GM19455 (cell line): ENCODE measurements at regions not wholly inside any gene's neighbourhood (a gene's known extent, or its start where the extent isn't known, plus 50 kb on each side); places are given as distances from the start of the nearest gene placed in this dataset.
A peak's percentile ranks its signal among the peaks of the same experiment; 100 is the strongest.
"Not testable (repeated sequence)": the region's sequence is repeated elsewhere in the genome, so short reads cannot be mapped to it uniquely, and the experiment has no call there.

Experiments used
- ATAC-seq: cut with Tn5 transposase; IDR thresholded peaks from one replicate; pipeline ENCODE4 v1.9.1; 2021; ENCODE audit not compliant: unreplicated experiment

DNA sequence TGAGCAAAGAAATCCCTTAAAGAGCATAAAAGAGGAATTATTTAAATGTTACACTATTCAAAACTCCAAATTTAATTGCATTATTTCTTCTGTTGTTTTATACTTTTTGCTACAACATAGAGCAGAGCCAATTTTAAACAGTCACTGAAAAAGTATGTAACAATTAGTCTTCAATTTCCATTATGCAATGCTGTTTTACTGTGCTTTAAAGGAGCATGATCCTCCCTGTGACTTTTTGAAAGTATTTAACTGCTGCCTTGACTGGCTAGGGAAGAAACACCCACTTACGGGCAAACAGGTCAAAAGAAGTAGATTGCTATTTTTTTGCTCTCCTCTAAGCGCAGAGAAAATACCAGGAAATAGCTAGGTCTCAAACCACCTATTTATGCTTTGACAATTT, 217.4 kb upstream of the GCFC2 start:
- no peak for ATAC-seq

DNA sequence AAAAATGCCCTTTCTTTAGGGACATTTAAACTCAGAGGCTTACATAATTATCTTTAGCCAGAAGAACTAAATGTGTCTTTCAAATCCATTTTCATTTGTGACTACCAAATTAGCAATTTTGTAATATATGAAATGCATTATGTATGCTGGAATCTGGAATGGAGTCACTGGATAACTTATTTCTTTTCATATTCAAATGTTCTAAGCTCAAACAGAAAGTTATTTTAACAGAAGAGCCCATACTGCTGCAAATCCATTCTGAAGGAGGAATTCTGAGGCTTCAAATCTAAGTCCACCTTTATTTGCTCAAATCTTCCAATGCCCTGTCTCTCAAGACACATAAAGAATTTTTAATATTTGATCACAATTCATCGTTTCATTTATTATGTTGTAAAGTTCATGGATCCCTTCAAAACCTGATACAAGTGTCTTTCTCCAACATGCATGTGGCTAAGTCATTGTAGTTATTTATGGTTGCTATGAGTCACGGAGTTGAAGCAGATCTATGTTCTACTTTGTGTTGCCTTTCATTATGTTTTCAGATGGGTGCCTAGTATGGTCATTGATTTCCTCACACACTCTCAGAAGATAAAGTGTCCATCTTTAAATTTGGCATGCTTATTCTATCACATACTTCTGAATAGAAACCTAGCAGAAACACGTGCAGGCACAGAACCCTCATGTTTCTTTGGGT, 214.8 kb upstream of the GCFC2 start:
- no peak for ATAC-seq

DNA sequence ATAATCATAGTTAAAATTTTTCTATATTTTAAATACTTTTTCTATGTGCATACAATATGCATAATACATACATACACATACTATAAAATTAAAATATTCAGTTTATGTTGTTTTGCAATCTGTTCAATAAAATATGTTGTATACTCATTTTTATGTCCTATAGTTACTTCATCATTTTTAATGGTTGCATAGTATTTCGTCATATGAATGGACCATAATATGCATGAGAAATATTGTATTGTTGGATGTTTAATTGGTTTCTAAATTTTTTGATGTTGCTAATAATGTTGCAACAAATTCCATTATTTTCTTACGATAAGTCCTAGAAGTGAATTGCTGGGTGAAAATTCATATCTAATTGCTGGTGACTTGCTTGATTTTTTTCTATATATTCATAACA, 211.5 kb upstream of the GCFC2 start:
- no peak for ATAC-seq

DNA sequence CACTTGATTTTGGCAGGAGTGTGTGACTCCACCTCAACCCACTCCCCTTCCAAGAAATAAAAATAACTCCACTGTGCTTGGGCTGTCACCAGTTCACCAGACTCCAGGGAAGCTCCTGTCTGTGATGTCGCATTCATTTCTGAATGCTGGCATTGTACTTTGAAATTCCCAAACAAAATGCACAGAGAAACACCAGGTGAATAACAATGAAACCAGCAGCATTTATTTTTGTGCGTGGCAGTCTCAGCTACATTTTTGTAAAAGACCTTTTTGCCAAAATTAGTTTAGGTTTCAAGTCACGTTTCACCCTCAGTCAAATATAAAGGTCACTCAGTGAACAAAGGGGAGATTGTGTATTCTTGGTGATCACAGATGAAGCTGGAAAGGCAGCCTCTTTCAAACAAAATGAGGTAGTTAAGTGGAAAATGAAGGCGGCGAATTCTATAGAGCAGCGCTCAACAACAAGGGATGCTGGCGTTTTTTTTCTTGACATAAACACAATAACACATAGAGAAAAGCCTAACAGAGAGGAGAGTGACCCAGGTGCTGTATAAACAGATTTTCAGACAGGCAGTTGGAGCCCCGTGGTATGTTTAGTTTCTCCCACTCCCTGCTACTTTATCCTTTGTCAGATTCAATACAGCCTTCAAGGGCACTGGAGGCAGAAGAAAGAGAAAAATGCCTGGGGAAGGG, 210.3 kb upstream of the GCFC2 start:
- ATAC-seq: no peak

DNA sequence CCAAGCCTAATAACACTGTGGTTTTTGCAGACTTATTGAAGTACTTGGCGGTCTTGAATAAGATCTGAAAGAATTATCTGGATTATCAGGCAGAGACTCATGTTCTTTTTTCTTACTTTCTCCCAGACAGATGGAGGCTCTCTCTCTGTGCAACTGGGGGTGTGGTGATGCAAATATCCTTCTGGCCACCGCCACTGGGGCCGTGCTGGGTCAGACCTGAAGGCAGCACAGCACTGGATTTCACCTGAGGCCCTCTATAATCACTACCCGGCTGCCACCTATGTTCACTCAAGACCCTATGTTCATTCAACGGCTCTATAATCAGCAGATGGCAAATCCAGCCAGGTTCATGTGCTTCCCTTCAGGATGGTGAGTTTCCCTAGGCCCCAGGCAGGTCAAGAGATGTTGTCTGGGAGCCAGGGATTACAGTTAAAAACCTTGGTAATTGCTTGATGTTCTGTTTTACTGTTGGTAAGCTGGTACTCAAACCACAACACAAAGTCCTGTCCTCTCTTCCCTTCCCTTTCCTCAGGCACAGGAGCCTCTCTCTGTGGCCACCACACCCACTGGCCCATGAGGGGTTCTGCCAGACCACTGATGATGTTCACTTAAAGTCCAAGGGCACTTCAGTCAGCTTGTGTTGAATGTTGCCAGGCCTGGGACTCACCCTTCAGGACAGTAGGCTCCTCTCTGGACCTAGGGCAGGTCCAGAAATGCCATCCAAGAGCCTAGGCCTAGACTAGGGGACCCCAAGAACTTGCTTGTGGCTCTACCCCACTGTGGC, 205.3 kb upstream of the GCFC2 start:
- ATAC-seq: no peak

DNA sequence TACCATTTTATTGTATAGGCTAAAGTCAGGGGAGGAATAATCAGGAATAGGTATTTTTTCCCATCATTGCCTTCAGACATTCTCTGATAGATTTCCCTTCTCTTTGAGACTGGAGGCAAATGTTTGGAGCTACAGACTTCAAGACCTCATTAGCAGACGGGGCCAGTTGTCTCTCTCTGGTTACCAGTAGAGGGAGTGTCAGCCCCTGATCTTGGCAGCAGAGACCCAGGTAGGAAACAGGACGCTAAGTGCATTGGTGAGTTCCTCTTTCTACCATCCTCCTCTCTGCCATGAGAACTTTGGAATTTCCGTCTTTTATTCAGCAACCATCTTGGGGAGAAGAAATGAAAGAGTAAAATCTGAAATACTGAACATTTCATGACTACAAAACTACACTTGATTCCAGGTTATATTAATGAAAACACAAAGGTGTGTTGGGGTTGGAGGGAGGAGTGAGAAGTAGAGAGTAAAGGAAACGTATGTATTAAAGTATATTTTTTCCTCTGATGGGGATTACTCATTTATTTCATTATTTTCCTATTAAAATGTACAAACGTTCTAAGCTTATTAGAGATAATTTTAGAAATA, 186.2 kb upstream of the GCFC2 start:
- peak; percentile 84 for ATAC-seq

DNA sequence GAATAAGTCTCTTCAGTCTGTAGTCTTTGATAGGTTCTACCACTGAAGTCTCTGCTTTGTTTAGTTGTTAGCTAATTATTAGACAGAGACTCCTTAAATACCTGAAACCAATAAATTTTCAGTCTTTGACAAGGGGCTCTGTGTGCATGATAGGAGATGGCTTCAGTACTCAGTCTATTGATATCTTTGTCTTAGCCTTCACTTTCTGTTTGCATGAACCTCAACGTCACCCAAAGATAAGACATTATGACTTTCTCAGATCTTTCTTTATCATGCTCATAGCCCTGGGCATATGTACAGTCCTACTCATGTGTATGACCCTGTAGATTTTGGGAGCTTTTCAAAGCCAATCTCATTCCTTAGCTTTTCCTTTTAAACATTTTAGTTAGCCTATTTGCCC, 183.5 kb upstream of the GCFC2 start:
- ATAC-seq: no peak

DNA sequence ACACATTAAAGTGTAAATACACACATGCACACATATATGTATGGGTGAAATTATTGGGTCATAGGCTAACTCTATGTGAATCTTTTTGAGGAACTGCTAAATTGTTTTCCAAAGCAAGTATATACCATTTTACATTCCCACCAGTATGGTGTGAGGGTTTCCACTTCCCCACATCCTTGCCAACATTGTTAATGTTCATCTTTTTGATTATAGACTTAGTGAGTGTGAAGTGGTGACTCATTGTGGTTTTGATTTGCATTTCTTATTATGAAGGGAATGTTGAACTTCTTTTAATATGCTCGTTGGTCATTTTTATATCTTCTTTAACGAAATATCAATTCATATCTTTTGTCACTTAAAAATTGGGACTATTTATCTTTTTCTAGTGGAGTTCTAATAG, 181.8 kb upstream of the GCFC2 start:
- no peak for ATAC-seq

DNA sequence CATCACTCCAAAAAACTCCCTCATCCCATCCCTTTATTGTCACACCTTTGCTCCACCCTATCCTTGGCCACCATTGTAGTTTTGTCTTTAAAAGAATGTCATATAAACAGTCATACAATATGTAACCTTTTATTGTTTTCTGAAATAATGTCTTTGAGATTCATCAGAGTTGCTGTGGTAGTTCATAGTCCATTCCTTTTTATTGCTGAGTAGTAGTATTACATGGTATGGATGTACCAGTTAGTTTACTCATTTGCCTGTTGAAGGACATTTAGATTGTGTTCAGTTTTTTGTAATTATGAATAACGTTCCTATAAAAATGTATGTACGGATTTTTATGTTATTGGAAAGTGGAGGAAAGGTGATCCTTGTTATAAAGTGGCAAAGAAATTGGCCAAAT, 171.8 kb upstream of the GCFC2 start:
- ATAC-seq: no peak

DNA sequence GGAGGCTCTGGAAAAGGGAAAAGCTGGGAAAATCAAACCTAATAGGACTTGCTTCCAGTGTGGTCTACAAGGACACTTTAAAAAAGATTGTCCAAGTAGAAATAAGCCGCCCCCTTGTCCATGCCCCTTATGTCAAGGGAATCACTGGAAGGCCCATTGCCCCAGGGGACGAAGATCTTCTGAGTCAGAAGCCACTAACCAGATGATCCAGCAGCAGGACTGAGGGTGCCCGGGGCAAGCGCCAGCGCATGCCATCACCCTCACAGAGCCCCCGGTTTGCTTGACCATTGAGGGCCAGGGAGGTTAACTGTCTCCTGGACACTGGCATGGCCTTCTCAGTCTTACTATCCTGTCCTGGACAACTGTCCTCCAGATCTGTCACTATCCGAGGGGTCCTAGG, 164.9 kb upstream of the GCFC2 start:
- not testable (repeated sequence) for ATAC-seq

DNA sequence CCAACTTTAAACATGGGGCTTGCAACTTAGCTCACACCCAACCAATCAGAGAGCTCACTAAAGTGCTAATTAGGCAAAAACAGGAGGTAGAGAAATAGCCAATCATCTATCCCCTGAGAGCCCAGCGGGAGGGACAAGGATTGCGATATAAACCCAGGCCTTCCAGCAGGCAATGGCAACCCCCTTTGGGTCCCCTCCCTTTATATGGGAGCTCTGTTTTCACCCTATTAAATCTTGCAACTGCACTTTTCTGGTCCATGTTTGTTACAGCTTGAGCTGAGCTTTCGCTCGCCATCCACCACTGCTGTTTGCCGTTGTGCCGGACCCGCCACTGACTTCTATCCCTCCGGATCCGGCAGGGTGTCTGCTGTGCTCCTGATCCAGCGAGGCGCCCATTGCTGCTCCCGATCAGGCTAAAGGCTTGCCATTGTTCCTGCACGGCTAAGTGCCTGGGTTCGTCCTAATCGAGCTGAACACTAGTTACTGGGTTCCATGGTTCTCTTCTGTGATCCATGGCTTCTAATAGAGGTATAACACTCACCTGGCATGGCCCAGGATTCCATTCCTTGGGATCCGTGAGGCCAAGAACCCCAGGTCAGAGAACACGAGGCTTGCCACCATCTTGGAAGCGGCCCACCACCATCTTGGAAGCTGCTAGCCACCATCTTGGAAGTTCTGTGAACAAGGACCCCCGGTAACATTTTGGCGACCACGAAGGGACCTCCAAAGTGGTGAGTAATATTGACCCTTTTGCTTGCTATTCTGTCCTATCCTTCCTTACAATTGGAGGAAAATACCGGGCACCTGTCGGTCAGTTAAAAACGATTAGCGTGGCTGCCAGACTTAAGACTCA, 161.3 kb upstream of the GCFC2 start:
- ATAC-seq: not testable (repeated sequence)

DNA sequence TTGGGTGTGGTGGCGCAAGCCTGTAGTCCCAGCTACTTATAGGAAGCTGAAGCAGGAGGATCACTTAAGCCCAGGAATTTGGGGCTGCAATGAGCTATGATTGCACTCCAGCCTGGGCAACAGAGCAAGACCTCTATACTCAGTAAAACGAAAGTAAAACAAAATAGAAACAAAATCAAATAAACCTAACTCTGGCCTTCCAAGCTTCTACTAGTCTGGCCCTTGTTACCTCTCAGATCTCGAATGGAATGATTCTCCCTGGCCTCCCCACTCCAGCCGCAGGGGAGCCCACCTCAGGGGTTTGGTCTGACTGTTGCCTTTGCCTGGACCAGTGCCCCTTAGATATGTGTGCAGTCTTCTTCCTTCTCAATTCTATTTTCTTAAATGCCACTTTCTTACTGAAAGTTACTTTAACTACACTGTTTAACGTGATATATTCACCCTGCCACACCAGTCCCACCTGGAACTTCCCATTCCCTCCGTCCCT, 160.0 kb upstream of the GCFC2 start:
- ATAC-seq: no peak

DNA sequence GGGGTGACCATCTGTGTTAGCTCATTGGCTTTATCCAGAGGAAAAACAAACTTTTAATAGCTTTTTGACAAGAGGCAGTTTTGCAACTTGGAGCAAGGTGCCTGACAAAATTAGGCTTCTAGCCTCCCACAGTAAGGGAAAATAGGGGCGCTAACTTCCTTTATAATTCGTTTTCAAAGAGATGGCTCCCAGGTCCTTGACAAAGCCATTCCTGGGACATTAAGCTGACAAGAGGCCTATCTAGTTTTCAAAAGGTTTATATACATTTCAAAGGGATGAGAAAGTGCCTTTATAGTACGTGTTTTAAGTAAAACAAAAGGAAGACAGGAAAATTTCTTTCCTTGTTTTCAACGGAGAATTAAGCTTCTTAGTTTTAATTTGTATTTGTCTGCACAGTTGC, 159.4 kb upstream of the GCFC2 start:
- no peak for ATAC-seq

DNA sequence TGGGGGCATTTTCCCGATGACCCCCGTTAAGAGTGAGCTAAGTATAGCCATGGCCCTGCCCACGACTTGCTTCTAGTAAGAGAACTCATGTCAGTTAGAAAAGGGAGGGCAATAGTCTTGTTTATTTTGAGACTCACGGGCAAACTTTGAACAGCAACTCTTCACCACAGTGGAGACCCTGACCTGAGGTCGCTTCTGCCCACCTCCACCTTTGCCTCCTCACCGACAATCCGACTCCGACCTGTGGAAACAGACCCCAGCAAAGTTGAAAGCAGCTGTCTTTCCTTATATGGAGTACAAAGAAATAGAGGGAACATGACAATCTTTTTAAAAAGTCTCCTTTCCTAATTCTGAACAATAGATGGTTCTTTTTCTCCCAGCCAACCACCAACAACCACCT, 155.0 kb upstream of the GCFC2 start:
- no peak for ATAC-seq

DNA sequence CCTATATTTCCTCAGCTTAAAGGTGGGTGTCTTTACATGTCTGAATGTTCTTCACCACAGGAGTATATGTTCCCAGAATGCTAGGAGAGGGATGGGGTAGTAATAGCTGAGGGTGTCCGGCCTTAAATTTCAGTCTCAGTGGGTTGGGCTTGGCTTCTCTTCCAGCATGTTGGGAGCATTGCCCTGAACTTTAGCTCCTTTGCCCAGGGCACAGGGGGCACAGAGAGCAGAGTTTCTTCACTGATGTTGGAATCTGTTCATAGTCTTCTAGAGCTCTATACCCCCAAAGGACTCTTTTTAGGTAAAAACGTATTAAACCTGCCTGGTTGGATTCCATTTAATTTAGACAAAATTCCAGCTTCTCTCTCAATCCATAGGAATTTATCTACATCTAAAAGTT, 154.4 kb upstream of the GCFC2 start:
- no peak for ATAC-seq

DNA sequence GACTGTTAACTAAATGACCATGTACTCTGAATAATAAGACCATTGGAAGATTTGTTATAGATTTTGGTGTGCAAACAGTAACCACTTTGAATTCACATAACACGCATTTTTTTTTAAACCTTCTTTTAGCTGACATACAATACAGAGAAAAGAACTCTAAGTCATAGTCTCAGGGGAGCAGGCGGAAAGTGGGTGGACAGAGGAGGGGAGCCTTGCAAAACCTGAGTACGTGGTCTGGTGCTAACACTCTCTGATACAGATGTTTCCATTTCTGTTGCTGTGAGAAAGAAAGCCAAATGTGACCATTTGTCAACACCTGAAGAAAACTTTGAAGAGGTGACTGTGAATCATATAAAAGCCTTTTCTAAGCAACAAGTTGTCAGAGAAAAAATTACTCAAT, 151.8 kb upstream of the GCFC2 start:
- no peak for ATAC-seq

DNA sequence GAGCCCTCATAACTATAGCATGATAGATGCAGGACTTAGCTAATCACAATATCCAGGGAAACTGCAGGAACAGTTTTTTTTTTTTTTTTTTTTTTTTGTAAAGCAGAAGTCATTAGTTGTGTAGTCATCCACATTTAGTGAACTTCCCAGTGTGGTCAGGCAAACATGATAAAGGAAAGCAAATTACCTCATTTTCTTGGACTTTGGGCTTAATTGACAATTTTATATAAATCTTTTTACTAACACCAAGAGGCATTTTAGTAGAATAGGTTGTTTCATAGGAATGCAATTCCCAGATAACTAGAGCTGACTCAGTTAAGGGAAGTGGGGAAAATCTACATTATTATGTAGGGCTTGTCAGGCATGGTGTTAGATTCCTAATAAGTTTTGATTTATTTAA, 142.7 kb upstream of the GCFC2 start:
- no peak for ATAC-seq

DNA sequence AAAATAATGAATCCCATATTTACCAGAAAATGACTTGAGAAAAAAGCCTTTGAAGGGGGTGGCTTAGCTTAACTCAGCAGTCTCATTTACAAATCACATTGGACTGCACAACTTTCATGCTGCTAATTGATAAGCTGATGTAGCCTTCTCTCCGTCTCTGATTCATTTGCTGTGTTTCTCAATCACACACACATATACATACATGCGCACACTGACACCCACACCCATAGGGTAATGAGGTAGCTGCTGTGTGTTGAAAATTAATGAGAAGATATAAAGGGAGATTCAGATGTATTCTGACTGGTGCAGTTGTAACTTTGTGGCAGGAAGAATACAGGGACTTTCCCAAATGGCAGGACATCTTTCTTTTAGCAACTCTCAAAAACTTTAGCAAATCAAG, 141.9 kb upstream of the GCFC2 start:
- no peak for ATAC-seq

DNA sequence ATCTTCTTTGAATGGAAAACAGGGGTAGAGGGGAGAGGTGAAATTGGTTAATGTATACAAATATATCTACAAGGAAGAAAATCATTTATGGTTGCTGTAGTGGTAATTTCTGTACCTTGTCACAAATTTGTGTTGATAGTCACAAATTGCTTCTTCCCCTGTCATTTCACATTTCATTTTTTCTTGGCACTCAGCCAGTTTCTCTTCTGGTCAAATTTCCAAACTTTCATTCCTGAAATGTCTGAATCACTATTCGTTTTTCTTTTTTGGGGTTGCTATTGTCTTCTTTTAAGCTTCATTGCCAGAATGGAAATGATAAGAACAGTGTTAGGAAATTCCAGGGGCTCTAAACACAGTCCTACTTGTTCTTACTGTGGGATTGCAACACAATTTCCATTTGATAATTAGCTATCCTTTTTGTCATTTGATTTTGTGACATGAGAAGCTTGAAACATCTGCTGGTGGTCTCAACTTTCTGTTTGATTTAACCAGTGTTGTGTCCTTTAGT, 136.0 kb upstream of the GCFC2 start:
- no peak for ATAC-seq

DNA sequence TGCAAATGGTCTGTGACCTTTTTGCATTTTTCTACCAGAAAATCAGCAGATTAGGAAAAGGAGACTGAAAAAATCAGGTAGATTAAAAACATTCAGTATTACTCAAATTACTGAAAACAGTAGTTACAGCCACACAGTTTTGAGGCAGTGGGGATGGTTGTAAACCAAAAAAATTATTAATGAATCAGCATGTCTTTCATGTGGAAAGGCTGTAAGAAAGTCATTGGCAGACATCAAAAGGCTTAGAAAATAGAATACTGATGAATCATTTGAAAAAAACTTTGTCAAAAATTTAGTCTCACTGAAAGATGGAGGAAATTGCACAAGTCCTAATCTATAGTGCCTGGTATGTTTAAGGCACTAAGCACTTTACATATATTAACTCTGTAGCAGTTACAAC, 133.9 kb upstream of the GCFC2 start:
- ATAC-seq: no peak
